HG03442 (cell line): ENCODE measurements at regions not wholly inside any gene's neighbourhood (a gene's known extent, or its start where the extent isn't known, plus 50 kb on each side); places are given as distances from the start of the nearest gene placed in this dataset.

Experiments used
- ATAC-seq: cut with Tn5 transposase; IDR thresholded peaks from one replicate; pipeline ENCODE4 v1.9.1; 2021; ENCODE audit warnings: mild to moderate bottlenecking, moderate library complexity; ENCODE audit not compliant: unreplicated experiment

DNA sequence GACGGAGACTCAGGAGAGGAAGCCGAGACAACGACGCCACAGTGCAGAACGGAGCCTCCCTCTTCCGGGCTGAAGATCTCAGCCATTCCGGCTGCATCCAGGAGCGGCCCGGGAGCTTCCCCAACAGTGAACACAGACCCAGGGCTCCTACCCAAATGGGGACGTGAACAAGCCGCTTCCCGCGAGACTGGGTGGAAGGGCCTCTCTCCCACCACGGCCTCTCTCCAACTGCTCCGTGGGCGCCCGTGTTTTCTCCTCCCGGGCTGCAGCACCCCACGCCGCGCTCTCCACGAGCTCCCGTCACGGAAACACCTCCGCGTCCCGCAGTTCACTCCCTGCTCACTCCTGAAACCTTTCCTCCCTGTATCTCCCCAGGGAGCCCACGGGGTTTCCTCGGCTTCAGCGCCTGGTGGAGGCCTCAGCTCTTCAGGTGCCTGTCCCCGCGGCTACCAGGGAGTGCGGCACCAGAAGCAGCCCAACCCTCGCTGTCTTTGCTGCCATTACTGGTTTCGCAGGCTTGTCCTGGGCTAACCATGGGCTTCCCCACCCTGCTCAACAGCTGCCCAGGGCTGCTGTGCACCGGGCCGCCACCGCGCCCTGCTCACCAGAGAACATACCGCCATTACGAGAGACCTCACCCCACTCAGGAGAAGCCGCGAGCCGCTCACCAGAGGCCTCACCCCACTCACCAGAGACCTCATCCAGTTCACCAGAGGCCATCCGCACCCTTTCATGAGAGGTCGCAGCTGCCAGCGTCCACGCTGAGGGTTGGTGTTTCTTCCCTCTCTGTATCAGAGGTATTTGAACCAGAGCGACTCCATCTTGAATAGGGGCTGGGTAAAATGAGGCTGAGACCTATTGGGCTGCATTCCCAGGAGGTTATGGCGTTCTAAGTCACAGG lies 922.8 kb downstream of the QKI start:
- no peak for ATAC-seq

DNA sequence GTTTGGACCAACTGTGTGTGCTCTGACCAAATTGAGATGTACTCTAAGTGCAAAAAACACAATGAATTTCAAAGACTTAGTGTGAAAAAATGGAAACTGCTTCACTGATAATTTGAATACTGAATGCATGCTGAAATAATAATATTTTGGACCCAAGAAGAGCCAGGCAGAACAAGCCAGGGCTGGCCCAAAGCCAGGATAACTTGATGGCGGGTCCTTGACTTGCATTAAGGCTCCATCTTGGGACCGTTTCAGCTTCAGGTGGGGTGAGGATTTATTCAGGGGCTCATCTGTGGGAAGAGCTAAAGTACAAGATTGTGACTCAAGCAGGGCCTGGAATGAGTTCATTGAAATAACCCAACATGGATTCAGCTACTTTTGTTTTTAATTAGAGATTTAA lies 921.9 kb downstream of the QKI start:
- ATAC-seq = no peak

DNA sequence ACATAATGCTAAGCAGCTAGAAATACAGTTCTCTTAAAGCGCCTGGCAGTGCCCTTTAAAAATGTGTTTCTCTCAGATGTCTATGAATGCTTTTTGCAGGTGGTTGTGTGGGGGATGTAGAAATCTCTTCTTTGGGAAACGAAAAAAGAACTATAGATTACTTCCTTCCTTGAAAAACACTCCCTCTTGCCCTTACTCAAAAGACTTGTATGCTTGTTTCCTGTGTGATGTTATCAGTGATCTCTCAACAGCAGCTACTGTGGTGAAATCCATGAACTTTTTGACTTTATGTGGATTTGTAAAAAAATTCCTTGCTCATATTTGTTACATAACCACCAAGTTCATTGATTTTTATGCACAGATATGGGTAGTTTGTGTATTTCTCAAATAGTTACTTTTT lies 916.5 kb downstream of the QKI start:
- ATAC-seq = no peak

GRCh38 chr6:164325168-164325567 lies 910.6 kb downstream of the QKI start:
- ATAC-seq = no peak

GRCh38 chr6:164322533-164322932 lies 908.0 kb downstream of the QKI start:
- no peak for ATAC-seq

DNA sequence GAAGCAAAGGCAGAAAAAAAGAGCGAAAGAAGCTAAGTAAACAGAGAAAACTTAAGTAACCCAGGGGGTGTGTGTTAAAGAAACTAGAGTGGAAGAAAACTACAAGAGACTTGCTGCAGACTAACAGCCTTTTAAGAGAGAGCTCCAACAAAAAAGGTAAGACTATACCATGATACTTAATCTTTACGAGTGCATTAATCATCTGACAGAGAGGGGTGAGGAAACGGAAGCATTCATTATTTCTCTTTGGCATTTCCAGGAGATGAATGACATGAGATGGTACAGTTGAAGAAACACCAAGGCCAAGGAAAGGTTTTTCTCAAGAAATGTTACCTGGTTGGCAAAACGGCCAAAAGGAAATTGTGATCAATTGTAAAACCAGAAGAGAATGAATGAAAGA lies 906.8 kb downstream of the QKI start:
- ATAC-seq = no peak

- no peak for ATAC-seq
Observed at GRCh38 chr6:164315376-164315775, 900.9 kb downstream of the QKI start.

DNA sequence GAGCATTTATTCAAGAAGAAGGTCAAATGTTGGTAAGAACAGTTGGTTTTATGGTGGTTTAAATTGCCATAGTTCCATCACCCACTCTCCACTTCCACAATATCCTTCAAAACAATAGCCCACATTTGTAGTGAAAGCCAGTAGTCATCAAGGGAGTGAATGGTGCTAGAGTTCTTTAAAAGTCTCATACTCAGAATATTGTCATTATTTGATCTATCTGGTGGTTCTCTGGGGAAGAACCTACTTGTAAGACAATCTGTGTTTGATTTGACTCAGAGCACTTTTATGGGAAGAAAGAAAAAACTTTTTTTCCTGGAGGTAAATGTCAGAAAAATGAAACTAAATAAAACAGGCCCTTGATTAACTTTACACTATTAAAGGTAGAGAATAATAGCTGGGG lies 893.8 kb downstream of the QKI start:
- no peak for ATAC-seq

DNA sequence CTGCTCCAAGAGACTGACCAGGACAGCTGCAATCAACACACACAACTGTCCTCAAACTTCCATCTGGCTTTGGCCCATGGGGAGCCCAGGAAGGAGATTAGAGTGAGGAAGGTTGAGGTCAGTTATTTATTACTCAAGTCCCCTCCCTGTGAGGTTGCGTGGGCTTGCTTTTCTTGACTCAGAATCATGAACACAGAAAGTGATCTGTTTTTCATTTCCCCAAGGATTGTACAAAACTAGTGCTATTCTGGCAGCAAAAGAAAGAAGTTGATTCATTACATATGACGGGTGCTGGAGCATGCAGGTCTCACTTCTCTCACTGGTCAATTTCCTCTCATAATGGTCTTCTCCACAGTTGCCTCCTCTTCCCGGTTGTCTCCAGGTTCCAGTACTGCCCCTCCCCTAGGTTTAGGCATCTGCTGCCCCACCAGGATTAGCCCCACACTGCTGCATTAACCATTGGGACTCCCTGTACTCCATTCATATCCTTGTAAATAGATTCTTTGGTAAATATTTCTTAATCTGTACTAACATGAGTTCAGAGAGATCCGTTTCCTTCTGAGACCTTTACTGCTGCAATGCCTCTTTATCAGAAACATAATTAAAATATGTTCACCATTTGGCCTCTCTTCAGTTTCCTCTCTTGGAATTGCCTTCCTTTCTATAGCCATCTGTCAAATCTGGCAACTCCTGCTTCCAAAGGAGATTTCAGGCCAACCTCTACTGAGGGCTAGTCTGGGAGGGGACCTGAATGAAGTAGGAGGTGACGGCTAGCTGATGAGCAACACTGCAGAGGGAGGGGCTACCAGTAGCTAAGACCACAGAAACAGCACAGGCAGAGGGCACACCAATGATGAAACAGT lies 888.8 kb downstream of the QKI start:
- ATAC-seq = no peak

DNA sequence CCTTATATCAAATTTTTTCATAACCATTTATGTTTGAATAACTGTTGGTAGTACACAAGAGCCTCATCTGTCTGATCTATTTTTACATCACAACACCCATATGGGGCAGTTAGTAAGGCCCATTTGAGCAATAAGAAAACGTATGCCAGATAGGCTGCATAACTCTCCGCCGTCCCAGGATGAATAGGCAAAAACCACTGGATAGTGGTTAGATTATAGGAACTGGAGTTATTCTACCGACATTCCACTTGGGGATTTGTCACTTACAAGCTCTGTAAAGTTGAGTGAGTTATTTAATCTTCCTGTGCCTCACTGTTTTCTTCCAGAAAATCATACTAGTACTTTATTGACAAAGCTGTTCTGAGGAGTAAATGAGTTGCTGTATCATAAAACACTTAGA lies 881.9 kb downstream of the QKI start:
- ATAC-seq = no peak

DNA sequence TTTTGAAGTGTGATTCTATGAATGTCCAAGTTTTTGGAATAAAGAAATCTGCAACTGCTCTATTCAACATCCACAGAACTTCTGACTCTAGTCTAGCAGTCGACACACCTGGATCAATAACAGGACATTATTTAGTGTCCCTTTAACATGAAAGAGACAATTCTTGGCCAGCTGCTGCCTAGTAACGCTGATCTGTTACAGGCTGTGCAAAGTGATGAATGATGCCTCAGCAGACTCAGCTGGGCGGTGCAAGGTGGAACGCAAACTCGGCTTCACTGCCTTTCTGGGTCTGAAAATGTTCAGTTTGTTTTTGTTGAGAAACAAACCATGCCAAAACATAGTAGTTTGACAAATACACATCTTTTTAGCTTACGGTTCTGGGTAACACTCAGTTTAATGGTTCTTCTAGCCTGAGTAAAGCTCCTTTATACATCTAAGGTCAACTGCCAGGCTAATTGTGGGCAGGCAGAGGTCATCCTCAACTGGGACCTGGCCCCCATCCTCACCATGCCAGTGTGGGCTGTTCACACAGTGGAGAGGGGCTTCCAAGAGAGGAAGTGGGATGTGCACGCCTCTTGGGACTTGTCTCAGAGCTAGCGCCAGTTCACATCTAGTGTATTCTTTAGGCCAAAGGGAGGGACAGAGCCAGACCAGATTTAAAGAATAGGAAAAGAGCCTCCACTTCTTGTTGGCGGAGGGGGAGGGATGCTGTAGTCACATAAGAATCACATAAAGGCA lies 879.7 kb downstream of the QKI start:
- ATAC-seq = no peak

- no peak for ATAC-seq
Observed at GRCh38 chr6:164291224-164291623, 876.7 kb downstream of the QKI start.

GRCh38 chr6:164290101-164290500 lies 875.6 kb downstream of the QKI start:
- no peak for ATAC-seq

DNA sequence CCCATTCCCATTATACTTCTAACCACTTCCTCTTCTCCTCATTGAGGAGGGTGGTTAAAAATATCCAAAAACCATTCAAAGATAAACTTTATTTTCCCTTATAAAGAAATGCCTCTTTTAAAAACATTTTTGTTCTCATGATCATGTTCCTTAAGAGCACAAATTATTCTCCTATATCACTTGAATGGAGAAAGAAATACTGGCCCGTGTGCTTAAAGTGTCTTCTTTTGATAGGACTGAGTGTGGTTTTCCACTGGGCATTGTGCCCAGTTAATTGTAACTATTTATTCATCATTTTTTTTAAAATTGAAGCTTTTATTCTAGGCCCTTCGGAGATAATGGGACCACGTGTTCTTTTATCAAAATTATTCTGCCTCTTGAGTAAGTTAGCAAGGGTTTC lies 871.5 kb downstream of the QKI start:
- ATAC-seq = no peak

DNA sequence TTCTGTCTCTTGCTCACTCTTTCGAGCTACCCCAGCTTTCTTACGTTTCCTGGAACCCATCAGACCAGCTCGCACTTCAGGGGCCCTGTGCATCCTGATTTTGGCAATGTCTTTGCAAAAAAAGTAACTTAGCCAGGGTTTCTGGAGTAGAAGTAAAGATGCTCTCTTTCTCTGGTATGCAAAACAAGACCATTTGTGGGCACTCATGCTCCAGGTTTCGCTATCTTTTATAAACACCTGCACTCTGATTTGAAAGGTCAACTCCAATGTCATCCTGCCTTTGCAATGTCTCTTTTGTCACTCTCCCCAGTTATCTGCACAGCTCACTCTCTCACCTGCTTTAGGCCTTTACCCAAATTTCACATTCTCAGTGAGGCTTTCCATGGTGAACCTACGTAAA lies 869.1 kb downstream of the QKI start:
- ATAC-seq = no peak

GRCh38 chr6:164276211-164276610 lies 861.7 kb downstream of the QKI start:
- no peak for ATAC-seq

- no peak for ATAC-seq
Observed at GRCh38 chr6:164275773-164276172, 861.3 kb downstream of the QKI start.

- no peak for ATAC-seq
Observed at GRCh38 chr6:164274493-164274892, 860.0 kb downstream of the QKI start.

- no peak for ATAC-seq
Observed at GRCh38 chr6:164273491-164273890, 859.0 kb downstream of the QKI start.

DNA sequence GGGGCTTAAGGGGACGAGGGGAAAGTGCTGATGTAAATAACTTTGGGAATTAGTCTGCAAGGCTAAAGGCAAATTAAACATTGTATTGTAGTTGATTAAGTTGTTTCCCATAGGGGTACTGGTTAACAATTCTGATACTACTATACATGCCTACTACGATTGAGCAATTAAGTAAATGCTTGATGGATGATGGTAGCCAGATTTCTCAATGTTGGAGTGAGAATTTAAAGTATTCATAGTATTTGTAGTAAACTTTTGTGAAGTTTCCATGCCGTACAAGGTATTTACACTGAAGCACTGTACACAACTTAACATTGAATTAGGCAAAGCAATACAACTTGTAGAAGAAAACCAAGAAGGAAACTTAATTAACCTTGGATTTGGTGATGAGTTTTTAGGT lies 852.3 kb downstream of the QKI start:
- ATAC-seq = no peak

DNA sequence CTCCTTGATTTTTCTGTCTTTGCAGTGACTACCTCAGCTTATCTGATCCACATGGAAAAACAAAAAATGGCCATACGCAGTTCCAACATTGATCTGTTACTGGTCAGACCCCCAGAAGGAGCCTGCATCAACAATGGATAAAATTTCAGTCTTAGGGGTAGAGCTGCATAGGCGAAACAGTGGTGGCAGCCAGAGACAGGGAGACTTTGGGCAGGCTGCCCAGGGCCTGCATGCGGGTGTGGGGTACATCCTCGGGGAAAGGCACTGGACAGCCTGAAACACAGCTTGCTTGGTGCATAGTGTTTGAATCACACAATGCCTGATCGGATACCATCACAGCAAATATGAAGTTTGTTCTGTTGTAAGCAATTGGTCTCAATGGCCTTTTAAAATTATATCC lies 847.8 kb downstream of the QKI start:
- ATAC-seq = no peak
